C4-2B (cell line): ENCODE measurements at regions not wholly inside any gene's neighbourhood (a gene's known extent, or its start where the extent isn't known, plus 50 kb on each side); places are given as distances from the start of the nearest gene placed in this dataset.

Source experiments
- ZFX ChIP-seq: fragments of 450-650 bp; IDR thresholded peaks from 2 replicates; pipeline ENCODE4 v1.6.1; 2017
- TF ChIP-seq, protein P1 (sequence below): fragments of 450-650 bp; conservative IDR thresholded peaks from 2 replicates; pipeline ENCODE4 v1.5.1; 2017; ENCODE audit warnings: mild to moderate bottlenecking

DNA sequence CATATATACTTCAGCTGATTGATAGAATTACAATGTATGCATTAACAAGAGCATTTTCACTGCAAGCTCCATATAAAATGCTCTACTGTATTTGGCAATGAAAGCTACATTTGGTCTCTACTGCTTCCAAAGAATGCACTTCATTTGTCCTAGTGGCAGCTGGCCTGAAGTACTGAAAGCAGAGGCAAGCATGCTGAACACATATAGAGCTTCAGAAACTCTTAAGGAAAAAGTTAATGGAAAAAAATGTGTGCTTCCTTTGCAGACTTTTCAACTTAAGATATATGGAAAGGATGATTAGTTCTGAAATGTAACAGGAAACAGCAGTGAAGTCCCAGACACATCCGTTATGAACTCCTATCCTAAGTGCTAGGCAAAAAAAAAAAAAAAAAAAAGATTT is 537.1 kb upstream of the POM121L12 start:
- TF ChIP-seq, protein P1, sequence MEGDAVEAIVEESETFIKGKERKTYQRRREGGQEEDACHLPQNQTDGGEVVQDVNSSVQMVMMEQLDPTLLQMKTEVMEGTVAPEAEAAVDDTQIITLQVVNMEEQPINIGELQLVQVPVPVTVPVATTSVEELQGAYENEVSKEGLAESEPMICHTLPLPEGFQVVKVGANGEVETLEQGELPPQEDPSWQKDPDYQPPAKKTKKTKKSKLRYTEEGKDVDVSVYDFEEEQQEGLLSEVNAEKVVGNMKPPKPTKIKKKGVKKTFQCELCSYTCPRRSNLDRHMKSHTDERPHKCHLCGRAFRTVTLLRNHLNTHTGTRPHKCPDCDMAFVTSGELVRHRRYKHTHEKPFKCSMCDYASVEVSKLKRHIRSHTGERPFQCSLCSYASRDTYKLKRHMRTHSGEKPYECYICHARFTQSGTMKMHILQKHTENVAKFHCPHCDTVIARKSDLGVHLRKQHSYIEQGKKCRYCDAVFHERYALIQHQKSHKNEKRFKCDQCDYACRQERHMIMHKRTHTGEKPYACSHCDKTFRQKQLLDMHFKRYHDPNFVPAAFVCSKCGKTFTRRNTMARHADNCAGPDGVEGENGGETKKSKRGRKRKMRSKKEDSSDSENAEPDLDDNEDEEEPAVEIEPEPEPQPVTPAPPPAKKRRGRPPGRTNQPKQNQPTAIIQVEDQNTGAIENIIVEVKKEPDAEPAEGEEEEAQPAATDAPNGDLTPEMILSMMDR, result no peak
- TF ChIP-seq ZFX, result no peak
